ENCODE measurements at regions not wholly inside any gene's neighbourhood (a gene's known extent, or its start where the extent isn't known, plus 50 kb on each side); places are given as distances from the start of the nearest gene placed in this dataset.

- Histone ChIP-seq H3K9me2 (replicated peaks; ENCODE audit: insufficient read depth, low read length) (no peaks in the 10 kb centered on the region), H2AFZ (ENCODE audit: low read length) (no peak overlapping the region), H3F3A (ENCODE audit: insufficient read depth, low read length) (no peaks in the 10 kb centered on the region), H3K27ac (ENCODE audit: low read length) (no peak overlapping the region), H3K27me3 (replicated peaks; ENCODE audit: insufficient read depth, low read length) (no peaks in the 10 kb centered on the region), H4K20me1 (ENCODE audit: insufficient read depth, low read length) (no peaks in the 10 kb centered on the region), H3K4me3 (ENCODE audit: low read length) (no peak overlapping the region), H3K9ac (ENCODE audit: low read length) (no peak overlapping the region), H3K4me1 (ENCODE audit: low read length) (no peaks in the 10 kb centered on the region), H3K4me2 (ENCODE audit: low read depth, low read length) (no peak overlapping the region), H3K36me3 (replicated peaks; ENCODE audit: insufficient read depth, low read length) (no peaks in the 10 kb centered on the region), H3K9me3 (replicated peaks; ENCODE audit: insufficient read depth, low read length) (no peaks in the 10 kb centered on the region), H3K79me2 (ENCODE audit: low read length) (no peaks in the 10 kb centered on the region)
- no peak for DNase-seq
- no peak for TF ChIP-seq EZH2phosphoT487 (IDR thresholded peaks at IDR 0.05; ENCODE audit: low read length)
- TF ChIP-seq CTCF (IDR thresholded peaks at IDR 0.05; ENCODE audit: low read length): no peak
- TF ChIP-seq EZH2 (optimal IDR thresholded peaks at IDR 0.05; ENCODE audit: low read depth, low read length): no peak
Measured at GRCh38 chr2:104703669-104704068, 150.2 kb upstream of the POU3F3 start.

GRCh38 chr2:104704496-104705245, 149.2 kb upstream of the POU3F3 start:
- no peak for DNase-seq
- Histone ChIP-seq H3K27ac (ENCODE audit: low read length) (no peak overlapping the region), H3K9me2 (replicated peaks; ENCODE audit: insufficient read depth, low read length) (no peaks in the 10 kb centered on the region), H3F3A (ENCODE audit: insufficient read depth, low read length) (no peaks in the 10 kb centered on the region), H3K36me3 (replicated peaks; ENCODE audit: insufficient read depth, low read length) (no peaks in the 10 kb centered on the region), H3K9me3 (replicated peaks; ENCODE audit: insufficient read depth, low read length) (no peaks in the 10 kb centered on the region), H3K9ac (ENCODE audit: low read length) (no peak overlapping the region), H3K4me3 (ENCODE audit: low read length) (no peak overlapping the region), H4K20me1 (ENCODE audit: insufficient read depth, low read length) (no peaks in the 10 kb centered on the region), H3K4me1 (ENCODE audit: low read length) (no peaks in the 10 kb centered on the region), H2AFZ (ENCODE audit: low read length) (no peak overlapping the region), H3K4me2 (ENCODE audit: low read depth, low read length) (no peak overlapping the region), H3K27me3 (replicated peaks; ENCODE audit: insufficient read depth, low read length) (no peaks in the 10 kb centered on the region), H3K79me2 (ENCODE audit: low read length) (no peaks in the 10 kb centered on the region)
- TF ChIP-seq EZH2 (optimal IDR thresholded peaks at IDR 0.05; ENCODE audit: low read depth, low read length) (no peak), CTCF (IDR thresholded peaks at IDR 0.05; ENCODE audit: low read length) (no peak), EZH2phosphoT487 (IDR thresholded peaks at IDR 0.05; ENCODE audit: low read length) (no peak)

- H3K27me3 ChIP-seq (replicated peaks; ENCODE audit: insufficient read depth, low read length): no peaks in the 10 kb centered on the region
- H3K27ac ChIP-seq (ENCODE audit: low read length): no peak overlapping the region
- no peaks in the 10 kb centered on the region for H3K9me3 ChIP-seq (replicated peaks; ENCODE audit: insufficient read depth, low read length)
- H3F3A ChIP-seq (ENCODE audit: insufficient read depth, low read length): no peaks in the 10 kb centered on the region
- H2AFZ ChIP-seq (ENCODE audit: low read length): no peak overlapping the region
- H4K20me1 ChIP-seq (ENCODE audit: insufficient read depth, low read length): no peaks in the 10 kb centered on the region
- TF ChIP-seq EZH2 (optimal IDR thresholded peaks at IDR 0.05; ENCODE audit: low read depth, low read length): no peak
- TF ChIP-seq EZH2phosphoT487 (IDR thresholded peaks at IDR 0.05; ENCODE audit: low read length): no peak
- no peak for TF ChIP-seq CTCF (IDR thresholded peaks at IDR 0.05; ENCODE audit: low read length)
- H3K9me2 ChIP-seq (replicated peaks; ENCODE audit: insufficient read depth, low read length): no peaks in the 10 kb centered on the region
- no peak overlapping the region for H3K9ac ChIP-seq (ENCODE audit: low read length)
- H3K4me2 ChIP-seq (ENCODE audit: low read depth, low read length): no peak overlapping the region
- no peaks in the 10 kb centered on the region for H3K36me3 ChIP-seq (replicated peaks; ENCODE audit: insufficient read depth, low read length)
- H3K79me2 ChIP-seq (ENCODE audit: low read length): no peaks in the 10 kb centered on the region
- H3K4me1 ChIP-seq (ENCODE audit: low read length): no peaks in the 10 kb centered on the region
- no peak overlapping the region for H3K4me3 ChIP-seq (ENCODE audit: low read length)
- no peak for DNase-seq
Measured at GRCh38 chr2:104707056-104707455, 146.9 kb upstream of the POU3F3 start.

Data from MM.1S (cell line).